GM12891 (cell line): ENCODE measurements at regions not wholly inside any gene's neighbourhood (a gene's known extent, or its start where the extent isn't known, plus 50 kb on each side); places are given as distances from the start of the nearest gene placed in this dataset.
"Not testable (repeated sequence)": the region's sequence is repeated elsewhere in the genome, so short reads cannot be mapped to it uniquely, and the experiment has no call there.

ENCODE experiments used
- DNase-seq: peaks from one replicate; pipeline ENCODE4 v3.0.0; 2011; ENCODE audit warnings: low spot score; ENCODE audit not compliant: insufficient read length
- FAIRE-seq: peaks from 2 replicates; lab custom pipeline; 2011; peaks lifted over from hg19 to GRCh38; lab: Jason Lieb, UNC
- PAX5 ChIP-seq: IDR thresholded peaks from 2 replicates; pipeline ENCODE4 v1.6.1; 2011; ENCODE audit warnings: low read length, moderate library complexity, mild to moderate bottlenecking; ENCODE audit not compliant: insufficient read depth, severe bottlenecking
- POLR2A ChIP-seq: IDR thresholded peaks from 2 replicates; pipeline ENCODE4 v1.6.1; 2011; ENCODE audit warnings: low read depth, low read length, control low read depth
- POLR2AphosphoS5 ChIP-seq: IDR thresholded peaks from 2 replicates; pipeline ENCODE4 v1.6.1; 2011; ENCODE audit warnings: low read depth, low read length, control low read depth
- POU2F2 ChIP-seq: IDR thresholded peaks from 2 replicates; pipeline ENCODE4 v1.6.1; 2011; ENCODE audit warnings: low read depth, mild to moderate bottlenecking, control low read depth, low read length, moderate library complexity
- SPI1 ChIP-seq: IDR thresholded peaks from 2 replicates; pipeline ENCODE4 v1.6.1; 2011; ENCODE audit warnings: low read depth, low read length, control low read depth
- TAF1 ChIP-seq: IDR thresholded peaks from 2 replicates; pipeline ENCODE4 v1.6.1; 2011; ENCODE audit warnings: low read depth, low read length, control low read depth

DNA sequence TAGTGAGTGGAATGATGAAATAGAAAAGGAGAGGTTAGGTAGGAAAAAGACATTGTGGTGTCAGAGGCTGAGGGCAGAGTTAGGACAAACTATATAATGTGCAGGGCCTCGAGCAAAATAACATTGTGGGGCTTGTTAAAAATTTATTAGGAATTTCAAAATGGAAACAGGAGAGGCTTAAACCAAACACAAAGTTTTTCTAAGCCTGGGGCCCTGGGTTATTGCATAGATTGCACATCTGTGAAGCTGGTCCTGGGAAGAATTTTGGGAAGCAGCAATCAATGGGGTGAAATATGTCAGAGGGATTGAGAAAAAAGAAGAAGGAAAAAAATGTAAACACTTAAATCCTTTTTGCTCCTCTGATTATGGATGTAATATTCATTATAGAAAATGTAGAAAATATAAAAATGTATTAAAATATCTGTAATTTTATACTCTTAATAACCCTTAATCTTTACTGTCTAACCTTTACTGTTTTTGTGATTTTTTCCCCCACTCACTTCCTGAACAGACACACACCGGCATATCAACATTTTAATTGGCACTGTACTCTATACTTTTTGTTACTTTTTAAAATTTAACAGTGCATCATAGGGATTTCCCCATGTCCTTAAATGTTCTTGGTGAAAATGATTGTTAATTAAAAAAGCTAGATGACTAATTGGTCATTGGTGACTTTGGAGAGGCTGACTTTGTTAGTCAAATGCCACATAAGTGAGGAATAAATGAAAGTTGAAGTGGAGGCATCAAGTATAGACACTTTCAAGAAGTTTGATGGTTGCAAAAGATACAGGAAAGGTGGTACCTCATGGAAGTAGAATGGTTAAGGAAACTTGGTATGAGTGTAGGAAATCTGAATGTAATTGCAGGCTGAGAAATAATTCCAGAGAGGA lies 183.4 kb downstream of the NFKBIZ start:
- TF ChIP-seq PAX5 (no peak), SPI1 (no peak), TAF1 (no peak), POLR2A (no peak), POU2F2 (no peak), POLR2AphosphoS5 (no peak)
- FAIRE-seq (no peak), DNase-seq (no peak)

- peak; percentile 76 for FAIRE-seq
These were observed 185.5 kb downstream of the NFKBIZ start for GRCh38 chr3:102034639-102035451.

DNA sequence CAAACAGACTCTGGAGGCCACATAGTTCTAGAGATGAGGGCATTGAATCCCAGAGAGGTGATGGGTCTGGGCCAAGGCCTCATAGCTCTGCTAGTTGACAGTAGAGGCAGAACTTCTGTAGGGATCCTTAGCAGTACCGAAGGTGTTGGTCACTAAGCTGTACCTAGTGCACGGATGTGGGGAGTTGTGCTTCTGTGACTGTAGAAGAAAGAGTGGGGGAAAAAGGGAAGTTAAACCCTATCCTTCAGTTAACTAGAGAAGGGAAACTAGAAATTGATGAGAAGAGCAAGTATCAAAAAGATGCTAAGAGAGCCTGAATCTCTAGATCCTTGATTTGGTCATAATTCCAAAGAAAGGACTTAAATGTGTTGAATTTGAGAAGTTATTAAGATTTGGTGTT lies 186.7 kb downstream of the NFKBIZ start:
- peak; percentile 13; the same call in 1 of the 2 replicates for TF ChIP-seq SPI1
- no peak for TF ChIP-seq POU2F2
- peak; percentile 69 for FAIRE-seq
- DNase-seq = no peak

More at GRCh38 chr3:102034639-102035451, 185.5 kb downstream of the NFKBIZ start:
- DNase-seq = no peak
- TF ChIP-seq SPI1 = peak; percentile 67
- TF ChIP-seq POLR2A = no peak

DNA sequence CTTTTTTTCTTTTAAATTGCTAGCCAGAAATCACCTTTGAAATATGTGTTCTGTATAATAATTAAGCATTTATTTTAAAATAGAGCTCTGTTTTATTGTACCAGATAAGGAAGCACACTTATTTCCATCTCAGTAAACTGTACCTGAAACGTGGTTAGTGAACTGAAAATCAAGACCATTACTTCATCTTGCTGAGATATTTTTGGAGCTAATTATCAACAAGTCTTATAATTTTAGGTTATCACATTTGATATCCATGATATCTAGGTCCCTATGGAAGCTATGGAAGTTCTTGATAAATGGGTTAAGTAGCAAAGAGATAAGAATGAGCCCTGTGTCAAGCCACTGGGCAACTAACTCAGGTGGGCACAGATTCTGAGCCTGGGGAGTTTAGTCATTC lies 187.2 kb downstream of the NFKBIZ start:
- FAIRE-seq = no peak
- no peak for TF ChIP-seq SPI1
- TF ChIP-seq POU2F2 = no peak
- no peak for TF ChIP-seq PAX5
- TF ChIP-seq POLR2A = no peak
- TF ChIP-seq POLR2AphosphoS5 = no peak
- TF ChIP-seq TAF1 = no peak
- no peak for DNase-seq

DNA sequence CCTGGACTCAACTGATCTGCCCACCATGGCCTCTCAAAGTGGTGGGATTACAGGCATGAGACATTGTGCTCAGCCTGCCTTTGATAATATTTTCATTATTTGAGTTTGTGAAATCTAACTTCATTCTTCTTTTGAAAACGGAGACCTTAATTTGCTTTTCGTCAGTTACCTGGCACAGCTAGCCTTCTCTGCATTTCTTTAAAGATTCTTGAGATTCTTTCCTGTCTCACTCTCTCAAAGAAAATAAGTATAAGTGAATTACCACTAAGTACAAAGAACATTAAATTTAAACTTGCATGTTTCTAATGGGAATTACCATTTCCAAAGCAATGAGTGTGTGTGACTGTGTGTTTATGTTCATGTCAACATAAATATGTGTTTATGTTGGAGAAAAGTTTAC lies 187.9 kb downstream of the NFKBIZ start:
- DNase-seq (no peak), FAIRE-seq (peak; percentile 78)
- TF ChIP-seq POLR2AphosphoS5 (no peak), POLR2A (no peak), PAX5 (no peak), POU2F2 (no peak), TAF1 (no peak), SPI1 (no peak)

DNA sequence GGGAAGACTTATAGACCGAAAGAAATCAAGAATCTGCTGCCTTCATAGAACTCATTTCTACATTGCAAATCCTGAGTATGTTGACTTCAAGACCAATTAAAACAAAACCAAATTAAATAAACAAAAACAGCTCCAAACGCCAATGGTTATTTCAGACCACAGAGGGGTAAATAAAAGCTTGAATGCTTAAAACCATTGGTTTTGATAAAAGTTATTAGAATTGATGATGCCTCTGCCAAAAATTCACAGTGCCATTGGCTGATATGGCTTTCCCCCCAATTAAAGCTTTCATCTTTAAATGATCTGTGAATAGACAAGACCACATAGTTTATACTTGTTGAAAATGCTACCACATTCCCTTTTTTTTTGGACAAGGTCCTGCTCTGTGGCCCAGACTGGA lies 188.5 kb downstream of the NFKBIZ start:
- no peak for FAIRE-seq
- no peak for DNase-seq
- TF ChIP-seq POU2F2 = no peak
- no peak for TF ChIP-seq POLR2A
- TF ChIP-seq PAX5 = no peak
- no peak for TF ChIP-seq SPI1
- TF ChIP-seq TAF1 = no peak
- TF ChIP-seq POLR2AphosphoS5 = no peak

DNA sequence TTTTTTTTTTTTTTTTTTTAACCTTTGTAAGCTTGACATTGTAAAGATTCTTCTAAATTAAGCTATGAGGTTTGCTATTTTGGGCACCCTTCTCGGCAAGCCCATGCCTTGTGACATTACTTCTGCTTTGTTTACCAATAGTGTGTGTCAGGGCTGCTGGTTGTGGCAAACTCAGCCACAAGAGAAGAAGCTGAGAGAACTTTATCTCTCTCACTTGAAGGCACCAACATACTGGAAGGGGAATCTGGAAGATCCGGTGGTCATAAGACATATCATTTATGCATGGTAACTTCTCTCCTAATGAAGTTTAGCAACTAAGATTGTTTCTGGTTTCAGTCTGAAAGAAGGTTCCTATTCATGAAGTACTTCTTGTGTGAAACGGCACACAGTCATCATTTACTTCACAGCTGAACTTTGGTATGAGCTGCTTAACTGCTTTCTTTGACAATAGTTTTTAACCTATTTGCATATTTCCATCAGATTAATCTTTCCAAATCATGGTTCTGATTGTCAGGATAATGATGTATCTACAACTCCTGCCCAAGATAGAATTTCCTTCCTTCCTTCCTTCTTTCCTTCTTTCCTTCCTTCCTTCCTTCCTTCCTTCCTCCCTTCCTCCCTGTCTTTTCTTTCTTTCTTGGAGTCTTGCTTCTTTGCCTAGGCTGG lies 189.3 kb downstream of the NFKBIZ start:
- TF ChIP-seq SPI1 (0 out of 2 replicates have a peak, but pooled peaks have one; percentile 2), POLR2AphosphoS5 (no peak), POU2F2 (peak; percentile 61; the same call in 1 of the 2 replicates), TAF1 (no peak), POLR2A (no peak), PAX5 (no peak)
- DNase-seq = no peak
- peak; percentile 95 for FAIRE-seq

DNA sequence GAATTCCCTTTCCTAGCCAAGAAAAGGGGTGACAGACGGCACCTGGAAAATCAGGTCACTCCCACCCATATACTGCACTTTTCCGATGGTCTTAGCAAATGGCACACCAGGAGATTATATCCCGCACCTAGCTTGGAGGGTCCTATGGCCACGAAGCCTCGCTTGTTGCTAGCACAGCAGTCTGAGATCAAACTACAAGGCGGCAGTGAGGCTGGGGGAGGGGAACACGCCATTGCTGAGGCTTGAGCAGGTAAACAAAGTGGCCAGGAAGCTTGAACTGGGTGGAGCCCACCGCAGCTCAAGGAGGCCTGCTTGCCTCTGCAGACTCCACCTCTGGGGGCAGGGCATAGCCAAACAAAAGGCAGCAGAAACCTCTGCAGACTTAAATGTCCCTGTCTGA lies 190.8 kb downstream of the NFKBIZ start:
- FAIRE-seq, DNase-seq: not testable (repeated sequence)

DNA sequence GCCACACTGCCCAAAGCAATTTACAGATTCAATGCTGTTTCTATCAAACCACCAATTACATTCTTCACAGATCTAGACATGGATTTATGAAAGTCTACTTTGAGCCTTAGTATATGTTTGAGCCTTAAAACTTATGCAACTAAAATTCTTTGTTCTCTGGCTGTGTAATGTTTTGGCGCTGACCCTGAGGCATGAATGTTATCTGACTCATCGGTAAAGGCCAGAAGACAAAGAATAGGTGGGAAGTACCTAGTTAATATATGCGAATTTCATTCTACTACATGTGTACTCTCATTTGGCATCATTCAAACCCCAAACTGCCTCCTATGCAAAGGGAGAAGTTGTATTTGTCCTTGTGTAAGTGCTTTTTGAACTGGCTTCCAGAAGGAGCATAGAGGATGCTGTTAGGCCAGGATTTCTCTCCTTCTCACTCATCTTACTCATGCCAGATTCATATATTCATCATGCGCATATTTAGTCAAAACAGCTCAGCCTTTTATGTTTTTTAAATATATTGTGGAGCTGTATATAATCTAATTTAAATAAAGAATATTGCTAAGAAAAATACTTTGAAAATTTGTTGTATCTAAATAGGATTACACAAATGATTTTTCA lies 204.2 kb downstream of the NFKBIZ start:
- no peak for DNase-seq
- no peak for TF ChIP-seq PAX5
- no peak for TF ChIP-seq POLR2AphosphoS5
- TF ChIP-seq POLR2A = no peak
- TF ChIP-seq POU2F2 = no peak; the same call in 1 of the 2 replicates
- no peak for TF ChIP-seq SPI1
- TF ChIP-seq TAF1 = no peak
- peak; percentile 58 for FAIRE-seq
